Fibroblast of skin of right quadriceps (primary cell): ENCODE measurements at regions not wholly inside any gene's neighbourhood (a gene's known extent, or its start where the extent isn't known, plus 50 kb on each side); places are given as distances from the start of the nearest gene placed in this dataset.
A peak's percentile ranks its signal among the peaks of the same experiment; 100 is the strongest.

Experiments used
- DNase-seq: peaks from one replicate; pipeline ENCODE4 v3.0.0-alpha.2; 2013

DNA sequence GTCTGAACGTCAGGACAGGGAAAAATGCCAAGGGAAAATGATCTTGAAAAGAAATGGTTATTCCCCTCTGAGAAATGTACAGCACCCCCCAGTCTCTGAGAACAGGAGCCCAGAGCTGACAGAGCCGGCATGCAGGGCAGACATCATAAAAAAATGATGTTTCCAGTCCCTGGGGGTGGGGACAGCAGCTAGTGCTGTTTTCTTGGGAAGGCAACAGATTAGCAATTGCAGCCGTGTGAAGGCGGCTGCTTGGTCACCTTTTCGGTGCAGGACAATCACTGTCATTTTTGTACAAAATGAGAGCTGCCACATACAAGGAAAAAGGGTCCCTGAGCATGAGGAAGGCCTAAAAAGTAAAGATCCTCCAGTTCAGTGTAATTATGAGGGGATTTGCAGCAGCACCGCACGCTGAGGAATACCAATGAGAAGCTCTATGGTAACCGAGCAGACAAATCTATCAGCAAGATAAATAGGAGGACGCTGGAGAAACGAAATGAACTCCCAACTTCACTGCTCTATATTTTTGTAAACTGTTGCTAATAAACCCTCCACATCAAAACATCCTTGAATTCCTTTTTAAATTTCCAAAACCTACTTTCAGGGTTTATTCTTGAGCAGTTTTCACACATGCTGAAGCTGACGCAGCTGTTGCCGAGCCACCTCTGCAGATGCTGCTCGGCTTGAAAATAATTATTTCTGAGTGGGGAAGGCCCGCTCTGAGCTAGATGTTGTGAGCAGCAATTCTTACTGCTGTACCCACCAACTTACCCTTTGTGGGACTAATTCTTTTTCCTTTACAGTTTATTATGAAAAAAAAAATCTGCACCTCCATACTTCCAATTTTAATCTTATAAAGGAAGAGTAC, 98.2 kb upstream of the NEBL start:
- DNase-seq = no peak

DNA sequence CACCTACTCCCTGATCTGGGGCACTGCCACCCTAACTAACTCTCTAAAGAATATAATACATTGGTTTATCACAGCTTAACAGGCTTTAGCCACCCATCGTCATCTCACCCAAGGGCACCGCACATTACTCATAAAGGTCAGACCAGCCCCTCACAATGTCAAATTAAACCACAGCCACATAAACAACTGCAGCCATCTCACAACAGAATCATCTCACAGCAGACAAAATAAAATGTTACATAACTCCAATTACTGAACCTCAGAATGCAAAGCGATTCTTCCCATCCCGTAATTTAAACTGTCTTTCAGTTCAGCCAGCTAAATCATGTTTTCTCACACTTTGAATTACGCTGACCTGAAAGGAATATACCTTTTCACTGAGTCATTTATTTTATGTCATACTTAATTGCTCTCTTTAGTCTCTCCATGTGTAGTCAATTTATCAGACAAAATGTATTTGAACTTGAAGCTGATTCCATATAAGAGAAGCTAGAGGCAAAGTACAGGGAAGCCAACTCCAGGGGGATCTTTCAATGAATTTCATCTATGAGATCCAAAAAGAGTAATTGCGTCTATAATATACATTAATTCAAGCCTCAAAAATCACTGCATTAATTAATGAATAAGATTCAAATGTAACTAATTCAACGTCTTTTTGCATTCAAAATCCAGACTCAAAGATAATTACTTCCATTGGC, 96.9 kb upstream of the NEBL start:
- DNase-seq = peak; percentile 70

DNA sequence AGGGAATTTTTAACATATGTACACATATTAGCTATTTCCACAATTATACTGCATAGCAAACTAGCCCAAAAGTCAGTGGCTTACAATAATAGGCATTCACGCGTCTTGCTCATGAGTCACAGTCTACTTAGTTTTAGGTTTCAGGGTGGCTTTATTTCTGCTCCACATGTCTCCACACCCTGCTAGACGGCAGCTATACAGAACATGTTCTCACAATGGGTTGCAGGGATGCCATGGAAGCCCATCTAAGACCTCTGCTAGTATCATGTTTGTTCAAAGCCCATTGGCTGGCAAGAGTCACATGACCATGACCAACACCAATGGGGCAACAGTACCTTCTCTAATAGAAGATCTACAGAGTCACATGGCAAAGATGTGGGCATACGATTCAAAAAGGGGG, 96.3 kb upstream of the NEBL start:
- peak; percentile 72 for DNase-seq

DNA sequence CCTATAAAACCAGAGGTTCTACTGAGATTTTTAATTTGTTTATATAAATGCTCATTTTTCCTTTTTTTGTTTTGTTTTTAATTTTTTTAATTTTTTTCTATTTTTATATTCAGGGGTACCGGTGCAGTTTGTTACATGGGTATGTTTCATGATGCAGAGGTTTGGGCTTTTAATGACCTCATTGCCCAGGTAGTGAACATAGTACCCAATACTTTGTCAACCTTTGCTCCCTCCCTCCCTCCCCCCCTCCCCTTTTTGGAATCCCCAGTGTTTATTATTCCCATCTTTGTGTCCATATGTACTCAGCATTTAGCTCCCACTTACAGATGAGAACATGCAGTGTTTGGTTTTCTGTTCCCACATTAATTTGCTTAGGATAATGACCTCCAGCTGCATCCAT, 94.4 kb upstream of the NEBL start:
- no peak for DNase-seq

DNA sequence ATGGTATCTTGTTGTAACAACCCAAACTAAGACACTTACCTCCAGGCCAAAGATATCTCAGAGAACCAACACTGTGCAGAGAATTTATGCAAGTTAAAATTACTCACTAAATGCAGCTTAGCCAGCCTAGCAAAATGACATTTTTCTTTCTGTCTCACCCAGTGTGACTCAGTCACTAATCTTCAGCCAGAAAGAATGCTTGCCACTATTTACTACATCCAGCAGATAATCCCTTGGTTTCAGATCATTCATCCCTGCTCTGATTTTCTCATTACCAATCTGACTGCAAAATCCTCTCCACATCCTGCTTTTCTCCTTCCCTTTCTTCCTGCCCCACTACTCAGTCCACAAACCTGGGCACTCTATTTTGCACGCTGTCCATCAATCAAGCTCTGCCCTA, 93.5 kb upstream of the NEBL start:
- DNase-seq = peak; percentile 77

DNA sequence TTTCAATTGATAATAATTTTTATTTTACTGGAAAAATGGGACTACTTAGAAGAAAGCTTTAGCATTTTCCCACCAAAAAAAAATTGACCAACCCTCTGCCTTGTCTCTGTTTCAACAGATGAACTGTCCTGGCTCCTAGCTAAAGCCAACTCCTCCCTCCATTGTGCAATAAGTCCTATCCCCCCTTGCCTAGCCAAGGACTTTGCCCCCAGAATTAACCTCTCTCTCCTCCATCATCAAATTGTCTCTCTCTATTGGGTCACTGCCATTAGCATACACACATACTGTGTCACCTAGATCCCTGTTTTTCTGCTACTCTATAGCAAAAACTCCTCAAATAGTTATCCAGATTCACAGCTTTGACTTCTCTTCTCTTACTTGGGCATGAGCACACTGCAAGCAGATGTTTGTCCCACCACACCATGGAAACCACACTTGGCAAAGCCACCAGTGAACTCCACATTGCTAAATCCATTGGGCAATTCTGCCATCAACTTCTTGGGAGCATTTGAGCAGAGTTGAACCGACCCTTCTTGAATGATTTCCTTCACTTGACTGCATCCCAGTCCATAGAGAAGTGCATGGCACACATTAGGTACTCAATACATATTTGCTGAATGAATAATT, 91.4 kb upstream of the NEBL start:
- DNase-seq = no peak

DNA sequence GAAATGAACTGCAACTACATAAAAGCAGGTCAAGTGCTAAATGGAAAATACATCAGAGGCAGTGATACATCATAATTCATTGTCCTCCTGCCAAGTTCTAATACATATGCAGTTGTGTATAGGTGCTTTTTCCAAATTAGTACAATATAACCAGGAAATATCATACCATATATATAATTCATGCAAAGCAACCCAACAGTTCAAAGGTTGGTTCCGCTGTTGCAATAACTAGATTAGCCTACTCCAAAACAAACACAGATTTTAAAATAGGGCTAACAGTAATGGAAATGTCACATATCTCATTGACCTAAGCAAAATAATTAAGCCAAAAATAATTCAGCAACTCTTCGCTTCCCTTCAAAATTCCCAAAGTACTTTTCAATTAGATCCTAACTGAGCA, 88.9 kb upstream of the NEBL start:
- no peak for DNase-seq

DNA sequence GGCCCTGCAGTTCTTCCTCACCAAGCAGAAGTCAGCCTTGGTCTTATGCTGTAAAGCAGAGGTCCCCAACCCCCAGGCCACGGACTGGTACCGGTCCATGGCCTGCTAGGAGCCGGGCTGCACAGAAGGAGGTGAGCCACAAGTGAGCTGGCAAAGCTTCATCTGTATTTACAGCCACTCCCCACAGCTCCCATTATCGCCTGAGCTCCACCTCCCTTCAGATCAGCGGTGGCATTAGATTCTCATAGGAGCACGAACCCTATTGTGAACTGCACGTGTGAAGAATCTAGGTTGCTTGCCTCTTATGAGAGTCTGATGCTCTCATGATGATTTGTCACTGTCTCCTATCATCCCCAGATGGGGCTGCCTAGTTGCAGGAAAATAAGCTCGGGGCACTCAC, 87.6 kb upstream of the NEBL start:
- no peak for DNase-seq

DNA sequence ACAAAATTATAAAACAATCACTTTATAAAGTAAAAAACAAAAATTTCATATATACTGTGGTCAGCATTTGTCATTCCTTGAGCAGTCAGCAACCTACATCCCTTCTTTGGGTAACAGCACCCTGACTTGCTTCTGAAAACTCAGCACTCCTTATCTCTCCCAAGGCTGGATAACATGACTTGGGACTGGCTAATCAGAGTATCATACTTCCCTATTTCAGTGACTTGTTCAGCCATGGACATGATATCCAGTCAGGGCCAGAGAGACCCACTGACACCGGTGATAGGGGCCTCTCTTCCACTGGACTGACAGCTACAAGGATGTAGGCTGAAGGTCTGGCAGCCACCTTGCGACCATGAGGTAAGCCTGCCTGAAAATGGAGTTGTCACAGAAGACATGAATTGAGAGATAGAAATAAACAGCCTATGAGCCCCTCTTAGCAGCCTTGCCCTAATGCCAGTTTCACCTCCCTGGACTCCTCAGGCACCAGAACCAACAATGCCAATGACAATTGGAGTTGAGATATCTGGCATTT, 84.4 kb upstream of the NEBL start:
- DNase-seq = no peak

DNA sequence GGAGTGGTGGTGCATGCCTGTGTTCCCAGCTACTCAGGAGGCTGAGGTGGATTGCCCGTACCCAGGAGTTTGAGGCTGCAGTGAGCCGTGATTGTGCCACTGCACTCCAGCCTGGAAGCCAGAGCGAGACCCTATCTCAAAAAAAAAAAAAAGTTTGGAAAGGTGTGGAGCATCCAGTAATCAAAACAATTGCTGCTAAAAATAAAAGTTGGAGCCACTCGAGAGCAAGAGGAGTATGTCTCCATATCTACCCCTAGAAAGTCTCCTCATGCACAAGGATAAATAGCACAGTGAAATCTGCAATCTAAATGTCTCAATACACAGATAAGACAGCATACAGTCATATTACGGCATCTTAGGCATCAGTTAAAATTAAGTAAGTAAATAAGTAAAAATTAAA, 81.5 kb upstream of the NEBL start:
- no peak for DNase-seq

DNA sequence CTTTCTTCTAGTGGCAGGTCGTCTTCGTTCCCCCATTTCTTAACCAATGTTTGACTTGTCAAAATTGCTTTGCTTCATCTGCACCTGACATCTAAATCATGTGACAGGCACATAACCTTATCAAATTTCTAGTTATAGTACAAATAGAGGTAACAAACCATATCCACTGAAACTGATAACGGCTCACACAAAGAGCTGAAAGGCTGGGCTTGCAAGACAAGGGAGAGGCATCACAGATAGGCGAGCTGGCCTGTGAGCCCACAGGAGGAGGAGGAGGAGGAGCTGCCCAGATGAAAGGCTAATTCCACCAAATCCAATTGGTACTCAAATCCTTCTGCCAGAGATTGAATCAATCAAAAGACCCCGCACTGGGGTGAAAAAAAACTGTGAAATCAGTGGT, 80.2 kb upstream of the NEBL start:
- no peak for DNase-seq

DNA sequence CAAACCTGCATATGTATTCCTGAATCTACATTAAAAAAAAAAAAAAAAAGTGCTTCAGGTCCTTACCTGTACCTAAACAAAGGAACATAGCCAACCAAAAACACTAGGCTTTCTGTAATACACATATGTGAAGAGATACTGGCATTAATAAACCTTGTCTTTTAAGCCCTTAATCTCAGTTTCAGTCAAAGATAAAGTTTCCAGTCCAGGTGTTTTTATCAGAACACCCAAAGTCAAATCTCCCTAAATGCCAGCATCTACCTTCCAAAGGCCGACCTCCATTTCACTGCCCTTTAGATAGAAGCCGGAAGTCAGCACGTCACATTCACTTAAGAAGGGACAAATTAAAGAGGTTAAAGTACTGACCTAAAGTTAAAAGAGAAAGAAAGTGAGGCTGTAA, 79.8 kb upstream of the NEBL start:
- no peak for DNase-seq

DNA sequence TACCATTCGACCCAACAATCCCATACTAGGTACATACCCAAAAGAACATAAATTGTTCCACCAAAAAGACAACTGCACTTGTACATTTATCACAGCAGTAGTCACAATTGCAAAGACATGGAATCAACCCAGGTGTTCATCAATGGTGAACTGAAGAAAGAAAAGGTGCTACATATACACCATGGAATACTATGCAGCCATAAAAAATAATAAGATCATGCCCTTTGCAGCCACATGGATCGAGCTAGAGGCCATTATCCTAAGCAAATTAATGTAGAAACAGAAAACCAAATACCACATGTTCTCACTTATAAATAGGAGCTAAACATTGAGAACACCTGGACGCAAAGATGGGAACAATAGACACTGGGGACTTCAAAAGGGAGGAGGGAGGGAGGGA, 79.3 kb upstream of the NEBL start:
- no peak for DNase-seq

DNA sequence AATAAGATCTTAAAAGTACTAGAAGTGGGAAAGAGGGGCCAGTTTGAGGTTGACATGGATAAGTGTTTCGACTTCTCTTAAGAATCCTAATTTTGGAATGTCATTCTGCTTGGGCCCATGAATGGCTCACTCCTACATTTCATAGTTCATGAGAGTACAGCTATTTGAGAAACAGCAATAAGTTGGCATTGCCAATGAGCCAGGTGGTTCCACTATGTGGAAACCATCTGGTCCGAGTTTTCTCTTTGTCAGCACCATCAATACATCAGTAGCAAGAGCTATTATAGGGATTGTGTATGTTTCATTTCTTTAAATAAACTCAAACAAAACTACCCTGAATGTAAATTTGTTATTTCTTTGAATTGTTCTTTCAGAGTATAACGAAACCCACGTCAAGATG, 78.1 kb upstream of the NEBL start:
- DNase-seq = no peak

DNA sequence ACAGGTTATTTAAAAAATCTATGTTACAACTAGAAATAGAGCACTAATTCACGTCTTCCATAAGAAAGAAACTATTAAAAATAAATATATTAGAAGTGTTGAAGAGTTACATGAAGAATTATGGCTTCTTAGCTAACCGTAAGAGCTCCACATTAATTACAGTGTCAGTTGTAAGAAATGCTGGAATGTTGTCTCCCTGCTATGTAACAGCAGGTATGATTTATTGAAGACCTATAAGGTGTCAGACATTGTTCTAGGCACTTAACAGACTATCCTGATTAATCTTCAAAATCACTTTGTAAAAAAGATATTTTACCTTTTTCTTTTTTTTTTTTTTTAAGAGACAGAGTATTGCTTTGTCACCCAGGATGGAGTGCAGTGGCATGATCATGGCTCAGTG, 75.8 kb upstream of the NEBL start:
- DNase-seq = no peak

DNA sequence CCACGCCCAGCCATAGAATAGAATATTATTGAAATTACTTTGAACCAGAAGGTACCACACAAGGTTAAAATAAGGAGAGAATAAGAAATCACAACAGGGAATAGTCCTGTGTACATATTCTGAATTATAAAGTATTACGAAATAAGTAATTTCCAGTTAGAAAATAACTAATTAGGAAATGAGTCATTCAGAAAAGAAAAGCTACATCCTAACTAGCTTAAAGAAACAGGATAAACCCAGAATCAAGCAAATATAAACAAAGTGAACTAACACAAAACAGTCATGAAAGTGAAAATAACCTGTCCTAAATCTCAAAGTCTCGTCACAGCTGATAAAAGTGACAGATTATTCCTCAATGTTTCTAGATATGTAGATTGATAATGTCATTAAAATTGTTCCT, 74.8 kb upstream of the NEBL start:
- DNase-seq = peak; percentile 35

DNA sequence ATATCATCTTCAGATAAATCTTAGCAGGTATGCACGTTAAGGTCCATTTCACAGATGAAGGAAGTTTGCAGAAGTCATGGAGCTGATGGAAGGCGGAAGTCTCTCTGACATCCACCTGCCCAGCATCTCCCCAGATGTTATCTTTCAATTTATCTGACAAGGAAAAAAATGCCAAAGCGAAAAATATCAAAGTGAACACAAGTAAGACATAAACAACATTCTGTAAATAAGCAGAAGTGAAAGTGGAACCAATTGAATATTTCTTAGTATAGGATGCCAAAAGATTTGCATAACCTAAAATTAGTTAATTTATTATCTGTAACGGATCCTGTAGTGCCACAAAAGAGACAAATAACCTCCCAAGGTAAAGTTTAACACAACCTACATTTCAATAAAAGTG, 73.6 kb upstream of the NEBL start:
- DNase-seq = no peak

DNA sequence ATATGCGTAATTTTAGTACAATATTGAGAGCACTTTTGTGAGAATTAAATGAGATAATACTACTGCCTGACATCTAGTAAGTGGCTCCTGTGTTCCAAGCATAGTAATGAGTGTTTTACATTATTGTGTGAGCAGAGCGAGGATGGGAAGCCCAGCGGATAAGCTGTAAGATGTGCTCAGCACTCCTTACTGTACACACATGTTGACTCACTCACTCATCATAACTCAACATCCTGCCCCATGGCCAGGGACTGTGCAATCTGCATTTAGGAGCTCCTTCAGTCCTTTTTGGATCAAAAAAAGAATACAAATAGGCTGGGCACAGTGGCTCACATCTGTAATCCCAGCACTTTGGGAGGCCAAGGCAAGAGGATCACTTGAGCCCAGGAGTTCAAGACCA, 72.9 kb upstream of the NEBL start:
- peak; percentile 56 for DNase-seq

DNA sequence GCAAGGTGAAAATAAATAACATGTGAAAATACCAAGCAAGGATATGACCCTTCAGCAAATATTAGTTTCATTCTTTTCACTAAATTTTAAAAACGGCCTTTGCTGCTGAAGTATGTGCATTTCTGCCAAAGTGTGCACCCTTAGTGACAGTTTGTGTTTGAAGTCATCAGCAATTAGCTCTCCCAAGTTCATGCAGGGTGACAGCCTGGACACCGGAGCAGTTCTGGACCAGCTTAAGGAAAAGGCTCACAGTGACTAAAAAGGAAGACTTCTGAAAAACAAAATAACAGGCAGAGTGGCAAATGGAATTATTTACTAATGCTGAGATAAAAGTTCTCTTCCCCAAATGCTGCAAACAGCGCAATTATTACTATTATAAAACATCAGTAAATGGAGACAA, 69.3 kb upstream of the NEBL start:
- DNase-seq = no peak

DNA sequence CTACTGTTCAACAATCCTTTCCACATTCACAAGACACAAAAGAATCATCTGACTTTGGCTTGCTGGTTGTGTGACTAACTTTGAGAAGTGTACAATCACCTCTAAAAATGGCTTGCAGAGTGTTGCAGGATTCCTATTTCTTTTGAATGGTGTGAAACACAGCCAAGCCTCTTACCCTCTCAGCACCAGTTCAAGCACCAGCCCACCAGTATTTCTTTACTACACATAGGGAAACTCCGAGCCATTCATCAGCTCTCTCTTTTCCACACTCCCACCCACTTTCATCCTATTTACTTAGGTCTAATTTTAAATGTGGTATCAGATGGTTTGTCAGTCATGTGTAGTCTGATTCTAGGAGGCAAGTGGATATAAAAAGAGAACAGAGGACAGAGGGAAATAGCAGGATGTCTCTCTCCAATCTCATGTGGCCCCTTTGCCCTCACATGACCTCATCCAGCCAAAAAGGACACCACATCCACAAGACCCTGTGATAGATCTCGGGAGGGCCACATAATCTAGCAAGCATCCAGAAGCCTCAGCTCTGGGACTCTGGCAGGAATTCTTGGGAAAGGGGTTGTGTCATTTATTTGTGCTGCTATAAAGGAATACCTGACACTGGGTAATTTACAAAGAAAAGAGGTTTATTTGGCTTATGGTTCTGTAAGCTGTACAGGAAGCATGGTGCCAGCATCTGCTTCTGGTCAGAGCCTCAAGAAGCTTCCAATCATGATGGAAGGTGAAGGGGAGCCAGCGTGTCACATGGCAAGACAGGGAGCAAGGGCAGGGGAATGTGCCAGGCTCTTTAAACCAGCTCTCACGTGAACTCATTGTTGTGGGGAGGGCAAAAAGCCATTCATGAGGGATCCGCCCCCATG, 66.8 kb upstream of the NEBL start:
- no peak for DNase-seq

DNA sequence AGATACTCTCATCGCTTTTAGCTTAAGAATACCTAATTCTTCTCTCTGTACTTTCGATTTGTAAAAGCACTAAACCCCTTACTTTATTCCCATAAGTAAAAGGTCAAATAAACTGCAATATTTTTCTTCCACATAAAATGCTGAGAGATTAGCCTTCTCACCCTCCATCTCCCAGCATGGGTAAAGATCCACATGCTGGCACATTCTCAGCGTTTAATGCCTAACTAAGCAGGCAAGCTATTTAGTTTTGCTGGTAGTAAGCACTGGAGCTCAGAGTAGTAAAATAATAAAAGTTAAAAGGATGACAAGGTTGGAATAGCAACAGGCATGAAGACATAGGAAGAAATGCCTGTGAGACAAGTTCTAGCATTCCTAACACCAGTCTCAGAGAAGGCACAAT, 65.9 kb upstream of the NEBL start:
- DNase-seq = no peak

DNA sequence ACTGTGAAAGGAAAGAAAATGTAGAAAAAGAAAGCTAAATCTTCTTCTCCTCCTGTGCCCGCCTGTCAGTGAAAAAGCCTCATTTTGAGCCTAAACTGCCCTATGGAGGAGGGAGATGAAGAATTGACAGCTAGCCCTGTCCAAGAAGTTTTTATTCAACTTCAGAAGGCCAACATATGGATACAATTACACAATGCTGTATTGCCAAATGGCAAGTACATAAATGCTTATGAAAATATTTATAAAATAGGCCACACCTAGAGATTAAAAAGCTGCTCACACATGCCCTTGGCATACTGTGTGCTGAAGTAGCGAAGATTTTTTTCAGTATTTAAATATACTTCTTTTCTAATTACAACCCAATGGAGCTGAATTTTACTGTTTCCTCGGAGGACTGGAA, 65.1 kb upstream of the NEBL start:
- no peak for DNase-seq

DNA sequence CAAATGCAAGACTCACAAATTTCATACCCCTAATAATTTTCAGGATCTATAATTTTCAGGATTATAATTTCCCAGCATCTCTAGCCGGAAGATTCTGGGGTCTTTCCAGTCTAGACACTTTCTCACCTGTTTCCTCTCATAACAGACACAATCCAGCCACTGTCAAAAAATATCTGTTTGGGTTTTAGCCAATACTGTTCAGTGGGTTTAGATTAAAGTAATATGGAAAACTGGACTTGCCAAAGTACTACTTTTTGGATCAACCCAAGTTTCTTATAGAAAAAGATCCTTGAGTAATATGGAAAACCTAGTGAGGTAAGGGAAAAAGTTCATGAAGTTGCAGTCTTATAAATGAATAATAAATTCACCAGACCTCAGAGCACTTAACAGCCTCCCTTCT, 62.1 kb upstream of the NEBL start:
- DNase-seq = no peak
